LNCaP clone FGC (cell line): ENCODE measurements at regions not wholly inside any gene's neighbourhood (a gene's known extent, or its start where the extent isn't known, plus 50 kb on each side); places are given as distances from the start of the nearest gene placed in this dataset.

Source experiments
- DNase-seq: peaks from one replicate; pipeline ENCODE4 v3.0.0-alpha.2; 2011; ENCODE audit warnings: low read depth
- H3K4me3 ChIP-seq: 2 replicates; pipeline ENCODE4 v1.5.1; 2011; ENCODE audit warnings: mild to moderate bottlenecking, low read depth, low read length, control low read depth
- CTCF ChIP-seq: IDR thresholded peaks from 2 replicates; pipeline ENCODE4 v1.5.1; 2012; ENCODE audit warnings: mild to moderate bottlenecking; ENCODE audit not compliant: control insufficient read depth, insufficient read depth; ENCODE audit errors: extremely low read depth

- no peak for TF ChIP-seq CTCF
- no peak for DNase-seq
- H3K4me3 ChIP-seq, result no peak overlapping the region
Measured at GRCh38 chr10:128694168-128694850, 568.1 kb upstream of the MKI67 start.

GRCh38 chr10:128694851-128695725, 568.9 kb upstream of the MKI67 start:
- no peak overlapping the region for H3K4me3 ChIP-seq
- DNase-seq, result no peak
- no peak for TF ChIP-seq CTCF

GRCh38 chr10:128695931-128696330, 569.7 kb upstream of the MKI67 start:
- no peak for DNase-seq
- H3K4me3 ChIP-seq, result no peak overlapping the region
- TF ChIP-seq CTCF, result no peak

GRCh38 chr10:128697437-128697836, 571.2 kb upstream of the MKI67 start:
- H3K4me3 ChIP-seq, result no peak overlapping the region
- DNase-seq, result no peak
- no peak for TF ChIP-seq CTCF

GRCh38 chr10:128701381-128701780, 575.2 kb upstream of the MKI67 start:
- TF ChIP-seq CTCF, result no peak
- no peak for DNase-seq
- no peak overlapping the region for H3K4me3 ChIP-seq

- DNase-seq, result no peak
- no peak for TF ChIP-seq CTCF
- H3K4me3 ChIP-seq, result no peak overlapping the region
Measured at GRCh38 chr10:128701837-128702236, 575.6 kb upstream of the MKI67 start.
